ENCODE measurements at regions not wholly inside any gene's neighbourhood (a gene's known extent, or its start where the extent isn't known, plus 50 kb on each side); places are given as distances from the start of the nearest gene placed in this dataset.
A peak's percentile ranks its signal among the peaks of the same experiment; 100 is the strongest.

DNA sequence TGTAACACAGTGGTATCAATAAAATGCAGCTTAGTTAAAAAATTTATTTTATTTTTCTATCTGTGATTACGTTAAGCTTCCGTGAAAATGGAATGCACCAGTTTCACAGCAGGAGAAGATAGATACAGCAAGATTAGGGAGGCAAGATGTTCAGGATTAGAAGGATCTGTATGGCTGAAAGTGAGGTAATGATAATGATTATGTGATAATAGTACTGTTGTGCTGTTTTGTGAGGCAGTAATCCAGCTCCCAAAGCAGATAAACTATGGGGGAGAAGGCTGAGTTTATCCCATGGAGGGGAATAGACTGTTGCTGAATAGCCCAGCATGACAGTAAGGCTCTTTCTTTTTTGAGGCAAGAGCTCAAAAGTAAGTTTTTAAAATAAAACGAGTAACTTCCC, 216.1 kb upstream of the PRPS1L1 start:
- H3K4me3 ChIP-seq (replicated peaks; ENCODE audit: low read depth, low read length) = no peak overlapping the region
- no peak for TF ChIP-seq CTCF (IDR thresholded peaks at IDR 0.05; ENCODE audit: low read length, missing control alignments)
- DNase-seq (ENCODE audit: low read depth) = no peak

DNA sequence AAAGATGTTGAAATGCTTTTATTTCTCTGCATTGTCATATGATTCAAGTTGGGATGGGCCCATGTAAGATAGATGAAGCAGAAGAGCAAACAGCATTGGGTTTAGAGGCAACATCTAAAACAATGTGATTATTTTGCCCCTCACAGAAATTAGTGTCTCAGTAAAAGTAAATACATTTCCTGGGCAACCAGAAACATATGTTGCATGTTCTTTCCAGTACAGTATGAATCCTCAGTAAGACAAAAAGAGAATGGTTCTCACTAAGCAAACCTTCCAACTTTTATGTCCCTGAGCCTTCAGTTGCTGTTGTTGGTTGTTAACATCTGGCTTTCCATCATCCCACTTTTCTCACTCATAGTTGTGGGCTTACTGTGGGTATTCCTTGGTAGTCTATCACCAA, 222.5 kb upstream of the PRPS1L1 start:
- no peak overlapping the region for H3K4me3 ChIP-seq (replicated peaks; ENCODE audit: low read depth, low read length)
- DNase-seq (ENCODE audit: low read depth) = no peak
- TF ChIP-seq CTCF (IDR thresholded peaks at IDR 0.05; ENCODE audit: low read length, missing control alignments) = no peak

DNA sequence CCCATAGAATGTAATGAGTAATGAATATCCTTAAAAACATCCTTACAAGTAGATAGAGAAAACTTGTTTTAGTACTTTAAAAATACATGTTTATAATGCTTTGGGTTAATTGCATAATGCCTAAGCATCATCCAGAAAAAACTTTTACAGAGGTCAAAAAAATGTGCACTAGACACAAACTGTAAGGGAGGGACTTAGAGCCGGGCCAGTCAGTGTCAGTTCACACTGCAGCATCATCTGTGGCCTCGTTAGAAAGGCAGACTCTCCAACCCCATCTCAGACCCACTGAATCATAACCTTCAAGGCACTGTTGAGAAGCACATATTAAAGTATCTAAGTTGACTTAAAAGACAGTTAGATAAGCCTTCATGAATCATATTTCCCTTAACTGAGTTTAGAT, 230.1 kb upstream of the PRPS1L1 start:
- peak; percentile 66 for DNase-seq (ENCODE audit: low read depth)
- no peak for TF ChIP-seq CTCF (IDR thresholded peaks at IDR 0.05; ENCODE audit: low read length, missing control alignments)

GRCh38 chr7:18262058-18262457, 233.5 kb upstream of the HDAC9 start:
- peak; percentile 13 for DNase-seq (ENCODE audit: low read depth)
- no peak overlapping the region for H3K4me3 ChIP-seq (replicated peaks; ENCODE audit: low read depth, low read length)
- no peak for TF ChIP-seq CTCF (IDR thresholded peaks at IDR 0.05; ENCODE audit: low read length, missing control alignments)

More for the DNA sequence above, 230.1 kb upstream of the PRPS1L1 start:
- no peak overlapping the region for H3K4me3 ChIP-seq (replicated peaks; ENCODE audit: low read depth, low read length)

GRCh38 chr7:18265611-18266281, 229.8 kb upstream of the HDAC9 start:
- no peak for DNase-seq (ENCODE audit: low read depth)
- TF ChIP-seq CTCF (IDR thresholded peaks at IDR 0.05; ENCODE audit: low read length, missing control alignments) = no peak

GRCh38 chr7:18268571-18268970, 227.0 kb upstream of the HDAC9 start:
- H3K4me3 ChIP-seq (replicated peaks; ENCODE audit: low read depth, low read length) = no peak overlapping the region
- TF ChIP-seq CTCF (IDR thresholded peaks at IDR 0.05; ENCODE audit: low read length, missing control alignments) = no peak
- DNase-seq (ENCODE audit: low read depth) = no peak

More at GRCh38 chr7:18265611-18266281, 229.8 kb upstream of the HDAC9 start:
- H3K4me3 ChIP-seq (replicated peaks; ENCODE audit: low read depth, low read length) = no peak overlapping the region

DNA sequence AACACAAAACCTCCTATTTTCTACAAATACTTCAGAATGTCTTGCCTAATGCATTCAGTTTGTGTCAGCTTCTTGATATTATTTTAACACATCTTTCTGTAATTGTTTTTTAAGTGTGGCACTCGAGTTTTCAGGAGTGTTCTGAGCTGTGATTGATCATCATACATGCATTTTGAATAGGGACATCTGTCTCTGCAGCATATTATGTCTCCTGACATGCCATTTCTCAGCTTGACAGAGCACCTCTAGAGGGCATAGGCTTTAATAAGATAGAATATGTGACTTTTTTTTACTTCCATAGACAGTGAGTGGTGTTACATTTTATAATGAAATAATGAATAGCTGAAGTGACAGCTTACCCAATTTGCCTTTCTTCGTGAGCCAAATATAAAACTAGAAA, 219.2 kb upstream of the HDAC9 start:
- TF ChIP-seq CTCF (IDR thresholded peaks at IDR 0.05; ENCODE audit: low read length, missing control alignments) = peak; percentile 2
- DNase-seq (ENCODE audit: low read depth) = no peak
- no peak overlapping the region for H3K4me3 ChIP-seq (replicated peaks; ENCODE audit: low read depth, low read length)
